DOHH2 (cell line): ENCODE measurements at regions not wholly inside any gene's neighbourhood (a gene's known extent, or its start where the extent isn't known, plus 50 kb on each side); places are given as distances from the start of the nearest gene placed in this dataset.

Source experiments
- EZH2phosphoT487 ChIP-seq: fragments of 200-600 bp; sonication (generic); IDR thresholded peaks from 2 replicates; pipeline ENCODE4 v1.6.1; 2017; ENCODE audit warnings: borderline replicate concordance, mild to moderate bottlenecking, antibody characterized with exemption, low read length, moderate library complexity, mixed read lengths
- TF ChIP-seq, protein P1 (sequence below): fragments of 200-600 bp; sonication (generic); IDR thresholded peaks from one replicate; pipeline ENCODE4 v1.5.1; 2014; ENCODE audit warnings: antibody characterized with exemption, mild to moderate bottlenecking, low read depth, low read length; ENCODE audit not compliant: poor library complexity, severe bottlenecking

DNA sequence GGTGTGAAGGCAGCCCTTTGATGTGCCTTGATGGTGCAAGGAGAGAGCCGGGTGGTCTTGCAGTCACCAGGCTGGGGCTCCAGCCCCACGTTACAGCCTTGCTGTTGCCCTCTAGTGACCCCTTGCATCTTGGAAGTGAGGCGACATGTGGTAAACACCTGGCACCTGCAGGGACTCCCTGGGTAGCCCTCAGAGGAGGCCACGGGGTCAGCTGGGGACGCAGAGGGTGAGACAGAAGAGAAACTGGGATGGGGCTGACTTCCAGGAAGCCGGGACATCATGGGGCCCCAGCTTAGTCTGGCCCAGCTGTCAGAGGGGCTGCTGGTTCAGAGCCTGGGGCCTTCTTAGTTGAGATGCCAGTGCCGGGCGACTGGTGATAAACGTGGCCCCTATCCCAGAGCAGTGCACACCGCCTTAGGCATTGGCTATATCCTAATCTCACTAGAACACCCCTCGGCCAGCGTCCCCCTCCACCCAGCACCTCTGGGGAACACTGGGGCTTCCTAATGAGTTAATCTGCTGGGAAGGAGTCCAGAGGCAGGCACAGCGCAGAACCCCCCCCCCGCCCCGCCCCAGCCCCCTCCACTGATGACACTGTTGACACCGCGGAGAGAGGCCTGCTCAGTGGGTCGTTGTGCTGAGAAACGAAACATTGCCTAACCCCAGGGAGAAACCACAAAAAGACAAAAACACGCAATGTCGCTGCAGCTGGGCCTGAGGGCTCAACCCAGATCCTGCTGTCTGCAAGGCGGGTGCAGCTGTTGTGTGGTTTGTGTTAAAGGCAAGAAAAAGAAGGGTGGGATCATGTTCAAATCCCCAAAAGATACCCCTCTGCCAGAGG lies 60.5 kb upstream of the KLF13 start:
- no peak for TF ChIP-seq EZH2phosphoT487
- TF ChIP-seq, protein P1, sequence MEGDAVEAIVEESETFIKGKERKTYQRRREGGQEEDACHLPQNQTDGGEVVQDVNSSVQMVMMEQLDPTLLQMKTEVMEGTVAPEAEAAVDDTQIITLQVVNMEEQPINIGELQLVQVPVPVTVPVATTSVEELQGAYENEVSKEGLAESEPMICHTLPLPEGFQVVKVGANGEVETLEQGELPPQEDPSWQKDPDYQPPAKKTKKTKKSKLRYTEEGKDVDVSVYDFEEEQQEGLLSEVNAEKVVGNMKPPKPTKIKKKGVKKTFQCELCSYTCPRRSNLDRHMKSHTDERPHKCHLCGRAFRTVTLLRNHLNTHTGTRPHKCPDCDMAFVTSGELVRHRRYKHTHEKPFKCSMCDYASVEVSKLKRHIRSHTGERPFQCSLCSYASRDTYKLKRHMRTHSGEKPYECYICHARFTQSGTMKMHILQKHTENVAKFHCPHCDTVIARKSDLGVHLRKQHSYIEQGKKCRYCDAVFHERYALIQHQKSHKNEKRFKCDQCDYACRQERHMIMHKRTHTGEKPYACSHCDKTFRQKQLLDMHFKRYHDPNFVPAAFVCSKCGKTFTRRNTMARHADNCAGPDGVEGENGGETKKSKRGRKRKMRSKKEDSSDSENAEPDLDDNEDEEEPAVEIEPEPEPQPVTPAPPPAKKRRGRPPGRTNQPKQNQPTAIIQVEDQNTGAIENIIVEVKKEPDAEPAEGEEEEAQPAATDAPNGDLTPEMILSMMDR: peak; percentile 44
